ENCODE measurements at regions not wholly inside any gene's neighbourhood (a gene's known extent, or its start where the extent isn't known, plus 50 kb on each side); places are given as distances from the start of the nearest gene placed in this dataset.
A peak's percentile ranks its signal among the peaks of the same experiment; 100 is the strongest.

GRCh38 chr7:23981314-23981713, 271.3 kb downstream of the STK31 start:
- no peak for DNase-seq

- DNase-seq = no peak
Measured at GRCh38 chr7:23981758-23982157, 271.7 kb downstream of the STK31 start.

GRCh38 chr7:24005517-24005916, 278.5 kb upstream of the NPY start:
- DNase-seq = no peak

- no peak for DNase-seq
Measured at GRCh38 chr7:24010495-24010894, 273.5 kb upstream of the NPY start.

GRCh38 chr7:24017519-24017918, 266.5 kb upstream of the NPY start:
- no peak for DNase-seq

- no peak for DNase-seq
Measured at GRCh38 chr7:24018331-24018730, 265.7 kb upstream of the NPY start.

GRCh38 chr7:24019841-24020240, 264.1 kb upstream of the NPY start:
- DNase-seq = no peak

GRCh38 chr7:24024276-24025068, 259.5 kb upstream of the NPY start:
- peak; percentile 71 for DNase-seq

GRCh38 chr7:24025094-24025493, 258.9 kb upstream of the NPY start:
- DNase-seq = no peak

- DNase-seq = no peak
Measured at GRCh38 chr7:24025765-24026164, 258.2 kb upstream of the NPY start.

- DNase-seq = no peak
Measured at GRCh38 chr7:24026351-24026750, 257.6 kb upstream of the NPY start.

GRCh38 chr7:24029068-24029467, 254.9 kb upstream of the NPY start:
- no peak for DNase-seq

- no peak for DNase-seq
Measured at GRCh38 chr7:24034251-24034650, 249.7 kb upstream of the NPY start.

GRCh38 chr7:24035366-24036032, 248.5 kb upstream of the NPY start:
- no peak for DNase-seq

GRCh38 chr7:24036033-24036412, 248.0 kb upstream of the NPY start:
- DNase-seq = no peak

GRCh38 chr7:24038993-24039392, 245.0 kb upstream of the NPY start:
- no peak for DNase-seq

GRCh38 chr7:24039991-24040624, 243.9 kb upstream of the NPY start:
- DNase-seq = no peak

GRCh38 chr7:24042028-24042427, 242.0 kb upstream of the NPY start:
- DNase-seq = no peak

GRCh38 chr7:24049296-24049695, 234.7 kb upstream of the NPY start:
- no peak for DNase-seq

GRCh38 chr7:24050991-24051560, 232.9 kb upstream of the NPY start:
- no peak for DNase-seq

GRCh38 chr7:24051651-24052050, 232.3 kb upstream of the NPY start:
- DNase-seq = no peak

- DNase-seq = peak; percentile 21
Measured at GRCh38 chr7:24052572-24053260, 231.3 kb upstream of the NPY start.

- DNase-seq = no peak
Measured at GRCh38 chr7:24054236-24054635, 229.8 kb upstream of the NPY start.

All from DMS 273 treated with DMSO at 0.1 percent for 48 hours (cell line).